Right forelimb (tissue), 1 donor: ENCODE measurements at regions not wholly inside any gene's neighbourhood (a gene's known extent, or its start where the extent isn't known, plus 50 kb on each side); places are given as distances from the start of the nearest gene placed in this dataset.
A peak's percentile ranks its signal among the peaks of the same experiment; 100 is the strongest.
"Not testable (repeated sequence)": the region's sequence is repeated elsewhere in the genome, so short reads cannot be mapped to it uniquely, and the experiment has no call there.

ENCODE experiments used
- DNase-seq: peaks from one replicate; pipeline ENCODE4 v3.0.0-alpha.2; 2018

- no peak for DNase-seq
These were observed 101.7 kb upstream of the ZNF236 start for GRCh38 chr18:76720683-76721082.

GRCh38 chr18:76715012-76715610, 107.2 kb upstream of the ZNF236 start:
- DNase-seq: no peak

- DNase-seq: no peak
These were observed 108.9 kb upstream of the ZNF236 start for GRCh38 chr18:76713432-76713831.

- no peak for DNase-seq
These were observed 109.7 kb upstream of the ZNF236 start for GRCh38 chr18:76712511-76713140.

GRCh38 chr18:76710646-76711520, 111.5 kb upstream of the ZNF236 start:
- no peak for DNase-seq

- peak; percentile 81 for DNase-seq
These were observed 112.4 kb upstream of the ZNF236 start for GRCh38 chr18:76709659-76710645.

- DNase-seq: no peak
These were observed 113.5 kb upstream of the ZNF236 start for GRCh38 chr18:76708722-76709353.

GRCh38 chr18:76708071-76708721, 114.2 kb upstream of the ZNF236 start:
- DNase-seq: no peak

GRCh38 chr18:76707534-76707933, 114.8 kb upstream of the ZNF236 start:
- no peak for DNase-seq

- not testable (repeated sequence) for DNase-seq
These were observed 117.8 kb upstream of the ZNF236 start for GRCh38 chr18:76704589-76704988.

GRCh38 chr18:76699923-76700322, 122.4 kb upstream of the ZNF236 start:
- no peak for DNase-seq

GRCh38 chr18:76697441-76697901, 124.9 kb upstream of the ZNF236 start:
- DNase-seq: peak; percentile 72

GRCh38 chr18:76691800-76692199, 130.6 kb upstream of the ZNF236 start:
- no peak for DNase-seq

GRCh38 chr18:76689646-76690264, 132.6 kb upstream of the ZNF236 start:
- no peak for DNase-seq

GRCh38 chr18:76688724-76689472, 133.5 kb upstream of the ZNF236 start:
- DNase-seq: no peak

GRCh38 chr18:76687304-76687962, 134.9 kb upstream of the ZNF236 start:
- no peak for DNase-seq

- peak; percentile 65 for DNase-seq
These were observed 135.6 kb upstream of the ZNF236 start for GRCh38 chr18:76686737-76687231.

- DNase-seq: no peak
These were observed 136.5 kb upstream of the ZNF236 start for GRCh38 chr18:76685860-76686259.

- no peak for DNase-seq
These were observed 137.0 kb upstream of the ZNF236 start for GRCh38 chr18:76685402-76685801.
